ENCODE measurements at regions not wholly inside any gene's neighbourhood (a gene's known extent, or its start where the extent isn't known, plus 50 kb on each side); places are given as distances from the start of the nearest gene placed in this dataset.
"Not testable (repeated sequence)": the region's sequence is repeated elsewhere in the genome, so short reads cannot be mapped to it uniquely, and the experiment has no call there.

GRCh38 chr2:7145707-7146106 lies 228.5 kb downstream of the RNF144A start:
- no peak for DNase-seq (ENCODE audit: low read depth in 3 of 3)

GRCh38 chr2:7146151-7146550 lies 228.9 kb downstream of the RNF144A start:
- no peak for DNase-seq (ENCODE audit: low read depth in 3 of 3)

DNA sequence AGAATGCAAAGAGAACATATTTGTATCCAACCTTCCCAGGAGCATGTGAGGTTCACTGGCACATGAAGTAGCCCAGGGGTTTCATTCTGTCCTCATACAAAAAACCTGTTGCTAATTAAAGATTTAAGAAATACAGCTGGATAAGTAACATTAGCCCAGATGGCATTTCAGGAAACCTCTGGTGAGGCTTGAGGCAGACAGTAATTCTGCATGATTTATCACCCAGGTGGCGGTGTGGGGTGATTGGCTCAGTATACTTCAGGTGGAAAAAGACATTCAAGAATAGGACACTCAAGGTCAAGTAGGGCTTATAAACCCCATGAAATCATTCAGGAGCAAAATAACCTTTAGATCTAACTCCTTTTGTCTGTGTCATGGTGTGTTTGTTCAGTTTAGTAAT lies 237.4 kb downstream of the RNF144A start:
- no peak for DNase-seq (ENCODE audit: low read depth in 3 of 3)

GRCh38 chr2:7161501-7161900 lies 244.3 kb downstream of the RNF144A start:
- no peak for DNase-seq (ENCODE audit: low read depth in 3 of 3)

DNA sequence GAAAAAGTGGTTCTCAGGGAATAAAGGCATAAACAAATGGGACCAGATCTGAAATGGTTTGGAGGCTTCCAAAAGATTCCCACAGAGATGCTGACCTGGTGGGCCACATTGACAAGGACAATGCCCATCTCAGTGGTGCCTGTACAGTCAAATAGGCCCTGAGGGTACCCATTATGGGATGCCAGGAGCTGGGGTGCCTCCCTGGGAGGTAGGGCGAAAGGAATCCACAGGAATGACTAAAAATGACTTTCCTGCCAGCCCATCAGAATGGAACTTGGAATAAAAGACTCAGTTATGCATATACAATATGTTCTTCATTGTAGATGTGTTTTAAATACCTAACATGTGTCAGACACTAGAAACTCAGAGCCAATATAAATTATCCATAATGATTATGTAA lies 248.5 kb downstream of the RNF144A start:
- DNase-seq (ENCODE audit: low read depth in 3 of 3) = no peak

DNA sequence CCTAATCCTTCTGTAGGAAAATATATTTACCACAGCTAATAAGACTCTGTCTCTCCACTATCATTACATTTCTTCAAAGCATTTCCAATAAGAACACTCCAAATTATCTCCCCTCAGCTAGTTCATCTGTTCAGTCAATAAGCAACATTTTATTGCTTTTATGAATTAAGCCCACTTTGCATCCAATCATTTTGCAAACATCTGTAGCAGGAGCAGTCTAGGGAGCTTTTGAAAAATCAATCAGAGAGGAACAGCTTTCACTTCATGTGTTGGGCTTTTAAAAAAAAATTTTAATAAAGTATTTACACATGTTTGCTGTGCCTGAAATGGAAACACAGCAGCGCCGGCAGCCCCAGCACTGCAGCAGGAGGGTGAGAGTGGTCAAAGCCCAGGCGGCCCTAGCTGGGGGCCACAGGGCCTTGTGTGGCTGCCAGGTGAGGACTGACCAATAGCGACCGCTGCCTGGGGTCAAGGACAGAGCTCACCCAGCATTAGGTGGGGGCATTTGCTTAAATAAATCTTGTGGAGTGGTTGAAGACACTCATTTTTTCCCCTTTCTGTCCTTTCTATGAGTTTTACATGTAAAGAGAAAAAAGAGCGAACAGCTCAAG lies 250.7 kb downstream of the RNF144A start:
- no peak for DNase-seq (ENCODE audit: low read depth in 3 of 3)

DNA sequence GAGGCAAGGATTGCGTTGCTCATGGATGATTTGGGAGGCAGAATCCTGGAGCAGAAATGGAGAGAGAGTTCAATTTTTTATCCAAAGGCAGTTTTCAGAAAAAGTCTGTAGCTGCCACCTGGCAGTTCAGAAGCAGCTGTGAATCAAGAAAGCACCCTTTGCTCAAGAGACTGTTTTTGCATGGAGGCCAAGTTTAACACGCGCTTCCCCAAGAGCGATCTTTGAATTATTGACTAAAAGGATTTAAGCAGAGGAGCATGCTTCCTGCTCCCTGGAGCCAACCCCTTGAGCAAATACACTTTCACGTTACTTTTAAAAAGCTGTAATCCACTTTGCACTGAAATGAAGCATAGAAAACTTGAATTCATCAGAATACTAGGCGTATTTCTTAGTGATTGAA lies 252.4 kb downstream of the RNF144A start:
- no peak for DNase-seq (ENCODE audit: low read depth in 3 of 3)

DNA sequence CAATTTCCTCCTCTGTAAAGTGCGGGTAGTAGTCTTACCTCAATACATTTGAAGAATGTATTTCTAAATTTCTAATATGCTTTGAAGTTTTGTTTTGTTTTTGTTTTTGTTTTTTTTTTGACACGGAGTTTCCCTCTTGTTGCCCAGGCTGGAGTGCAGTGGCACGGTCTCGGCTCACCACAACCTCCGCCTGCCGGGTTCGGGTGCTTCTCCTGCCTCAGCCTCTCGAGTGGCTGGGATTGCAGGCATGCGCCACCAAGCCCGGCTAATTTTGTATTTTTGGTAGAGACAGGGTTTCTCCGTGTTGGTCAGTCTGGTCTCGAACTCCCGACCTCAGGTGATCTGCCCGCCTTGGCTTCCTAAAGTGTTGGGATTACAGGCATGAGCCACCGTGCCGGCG lies 261.8 kb downstream of the RNF144A start:
- not testable (repeated sequence) for DNase-seq (ENCODE audit: low read depth in 3 of 3)

DNA sequence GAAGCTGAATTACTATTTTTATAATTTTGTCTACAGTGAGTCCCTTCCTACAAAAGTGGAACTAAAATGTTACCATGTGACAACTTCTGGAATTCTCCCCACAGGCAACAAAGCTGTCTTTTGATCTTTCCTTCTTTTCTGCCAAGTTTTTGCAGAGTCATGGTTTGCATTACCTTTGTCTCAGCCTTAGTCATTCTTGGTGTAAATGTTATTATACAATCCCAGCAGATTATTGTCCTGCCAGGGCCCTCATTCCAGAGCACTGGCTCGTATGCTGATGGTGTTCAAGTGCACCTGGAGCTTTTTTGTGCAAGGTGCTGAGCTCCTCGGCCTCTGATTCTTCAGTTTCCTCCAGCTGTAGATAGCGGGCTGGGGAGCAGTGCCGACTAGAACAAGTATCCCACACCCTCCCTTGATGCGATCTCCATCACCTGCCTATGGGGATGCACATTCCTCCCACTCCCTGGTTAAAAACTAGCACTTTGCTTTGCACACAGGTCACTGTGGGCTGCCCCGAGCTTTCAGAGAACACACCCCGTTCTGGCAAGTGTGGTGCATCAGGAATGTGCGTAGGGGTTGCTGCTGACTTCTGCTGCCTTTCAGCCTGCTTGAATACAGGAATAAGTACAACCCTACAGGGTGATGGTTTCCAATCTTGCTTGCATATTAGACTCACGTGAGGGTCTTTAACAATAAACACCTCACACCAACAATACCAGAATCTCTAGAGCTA lies 263.6 kb downstream of the RNF144A start:
- no peak for DNase-seq (ENCODE audit: low read depth in 3 of 3)

DNA sequence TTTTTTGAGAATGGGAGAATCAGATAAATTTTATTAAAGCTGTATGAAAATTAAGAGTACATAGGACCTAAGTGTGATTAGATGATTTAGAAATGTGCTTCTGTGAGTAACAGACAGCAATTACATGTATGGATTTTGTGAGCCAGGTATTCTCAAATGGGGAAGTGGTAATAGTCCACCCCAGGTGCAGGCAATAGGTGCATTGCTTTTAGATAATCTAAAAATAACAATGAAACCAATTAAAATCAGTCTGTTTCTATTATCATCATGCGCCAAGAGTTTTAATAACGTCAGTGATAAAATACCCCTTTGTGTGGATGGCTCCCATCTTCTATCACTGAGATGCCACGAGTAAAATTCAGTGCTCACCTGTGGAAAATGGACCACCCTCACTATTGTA lies 265.3 kb downstream of the RNF144A start:
- DNase-seq (ENCODE audit: low read depth in 3 of 3) = no peak

GRCh38 chr2:7189106-7189505 lies 271.9 kb downstream of the RNF144A start:
- DNase-seq (ENCODE audit: low read depth in 3 of 3) = no peak

DNA sequence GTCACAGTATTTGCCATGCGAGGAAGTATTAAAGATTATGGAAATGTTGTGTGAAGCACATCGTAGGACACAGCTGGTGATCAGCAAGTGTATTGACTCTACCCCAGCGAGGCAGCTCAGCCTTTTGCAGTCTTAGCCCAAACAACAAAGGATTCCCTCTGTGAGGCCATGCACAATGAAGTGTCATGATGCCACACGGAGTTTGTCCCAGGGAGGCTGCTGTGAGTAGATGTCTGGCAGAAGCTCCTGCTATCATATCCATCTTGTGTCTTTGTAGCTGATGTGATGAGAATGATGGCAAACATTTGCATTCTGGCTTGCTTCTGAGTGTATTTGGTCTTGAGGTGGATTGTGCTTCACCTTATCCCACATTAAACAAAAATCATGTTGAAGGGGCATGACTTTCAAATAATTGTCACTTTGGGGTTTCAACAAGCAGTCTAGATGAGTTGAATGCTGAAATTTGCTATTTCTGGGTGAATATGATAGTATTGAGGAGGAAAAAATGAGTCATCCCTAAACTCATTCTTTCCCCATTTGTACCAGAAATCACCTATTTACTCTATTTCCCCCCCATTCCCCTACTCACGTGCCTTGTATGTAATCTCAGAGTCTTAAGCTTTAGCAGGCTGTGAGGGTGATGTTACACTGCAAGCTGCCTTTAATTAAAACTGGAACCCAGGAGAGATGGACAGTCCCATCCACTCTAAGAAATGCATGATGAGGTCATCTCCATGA lies 273.5 kb downstream of the RNF144A start:
- peak in 2 of 3 experiments; percentile 1 to 2 for DNase-seq (ENCODE audit: low read depth in 3 of 3)

GRCh38 chr2:7191932-7192331 lies 274.7 kb downstream of the RNF144A start:
- no peak for DNase-seq (ENCODE audit: low read depth in 3 of 3)

DNA sequence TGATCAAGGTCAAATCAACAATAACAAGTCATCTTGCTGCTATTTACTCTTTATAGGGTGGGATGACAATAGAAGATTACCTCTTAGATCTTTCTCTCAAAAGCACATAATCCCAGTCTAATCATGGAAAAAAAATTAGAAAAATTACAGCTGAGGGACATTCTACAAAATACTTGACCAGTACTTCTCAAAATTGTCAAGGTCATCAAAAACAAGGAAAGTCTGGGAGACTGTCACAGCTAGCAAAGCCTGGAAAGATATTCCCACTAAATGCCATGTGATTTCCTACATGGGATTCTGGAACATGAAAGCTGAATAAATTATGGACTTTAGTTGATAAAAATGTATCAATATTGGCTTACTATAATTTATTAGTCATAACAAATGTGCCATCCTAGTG lies 276.2 kb downstream of the RNF144A start:
- no peak for DNase-seq (ENCODE audit: low read depth in 3 of 3)

DNA sequence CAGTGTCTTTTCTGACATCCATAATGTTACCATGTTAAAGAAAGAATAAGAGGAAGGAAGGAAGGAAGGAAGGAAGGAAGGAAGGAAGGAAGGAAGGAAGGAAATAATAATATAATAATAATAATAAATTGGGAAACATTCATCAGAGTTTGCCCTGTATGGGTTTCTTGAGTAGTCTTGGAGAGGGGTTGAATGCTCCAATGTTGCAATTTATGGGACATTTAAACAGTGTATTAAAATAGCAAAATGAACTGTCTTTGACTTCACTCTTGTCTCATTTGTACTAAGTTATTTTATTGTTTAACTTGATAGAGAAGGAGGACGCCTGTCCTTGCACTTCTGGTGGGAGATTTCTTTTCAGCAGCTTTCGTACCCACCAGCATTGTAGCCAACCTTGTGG lies 277.7 kb downstream of the RNF144A start:
- no peak for DNase-seq (ENCODE audit: low read depth in 3 of 3)

DNA sequence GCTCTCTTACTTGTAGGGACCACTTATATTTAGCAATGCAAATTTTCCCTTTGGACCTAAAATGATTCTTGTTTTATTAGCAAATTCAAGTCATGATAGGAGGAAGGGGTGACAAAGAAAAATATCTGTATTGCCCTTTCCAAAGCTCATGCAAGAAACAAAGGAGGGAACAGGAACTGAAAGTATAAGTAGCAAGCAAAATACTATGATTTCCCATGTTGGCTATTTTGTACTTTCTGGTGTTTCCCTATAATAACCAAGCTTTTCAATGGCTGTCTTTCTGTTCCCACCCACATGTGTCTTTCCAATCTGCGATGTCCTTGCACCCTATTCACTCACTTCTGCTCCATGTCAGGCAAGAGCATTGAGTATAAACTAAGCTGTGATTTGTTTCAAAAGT lies 279.7 kb downstream of the RNF144A start:
- DNase-seq (ENCODE audit: low read depth in 3 of 3) = no peak

DNA sequence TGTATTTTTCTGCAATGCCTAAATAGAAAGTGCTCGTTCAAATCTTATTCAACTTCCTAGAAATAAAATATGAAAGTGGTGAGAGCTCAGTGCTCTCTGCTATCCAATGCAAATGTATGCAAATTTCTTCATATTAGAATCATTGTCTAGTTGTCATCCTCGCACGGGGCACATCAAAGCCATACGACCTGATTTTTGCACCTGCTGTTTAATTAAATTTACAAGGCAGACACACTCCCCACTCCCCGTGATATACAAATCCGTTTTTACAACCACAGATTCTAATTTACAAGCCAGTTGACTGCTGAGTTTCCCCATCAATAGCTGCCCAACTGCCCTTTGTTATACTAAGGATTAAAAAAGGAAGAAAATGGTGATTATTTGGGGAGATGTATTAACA lies 284.6 kb downstream of the RNF144A start:
- no peak for DNase-seq (ENCODE audit: low read depth in 3 of 3)

- peak; percentile 13 to 43 (median 24) for DNase-seq (ENCODE audit: low read depth in 3 of 3)
Observed at GRCh38 chr2:7203056-7203467, 285.9 kb downstream of the RNF144A start.

GRCh38 chr2:7205151-7205830 lies 288.1 kb downstream of the RNF144A start:
- no peak for DNase-seq (ENCODE audit: low read depth in 3 of 3)

GRCh38 chr2:7206111-7206810 lies 289.0 kb downstream of the RNF144A start:
- DNase-seq (ENCODE audit: low read depth in 3 of 3) = no peak

- no peak for DNase-seq (ENCODE audit: low read depth in 3 of 3)
Observed at GRCh38 chr2:7207631-7208030, 290.4 kb downstream of the RNF144A start.
